SU-DHL-6 (cell line): ENCODE measurements at regions not wholly inside any gene's neighbourhood (a gene's known extent, or its start where the extent isn't known, plus 50 kb on each side); places are given as distances from the start of the nearest gene placed in this dataset.
A peak's percentile ranks its signal among the peaks of the same experiment; 100 is the strongest.

Experiments
- H2AFZ ChIP-seq: fragments of 200-600 bp; sonication (generic); 2 replicates; pipeline ENCODE4 v1.6.1; 2014; ENCODE audit warnings: low read depth, mild to moderate bottlenecking, moderate library complexity, mixed read lengths, antibody characterized with exemption, low read length; ENCODE audit not compliant: severe bottlenecking
- H3F3A ChIP-seq: fragments of 200-600 bp; shearing (Covaris generic); 2 replicates; pipeline ENCODE4 v1.6.0; 2016; ENCODE audit warnings: antibody characterized with exemption, mild to moderate bottlenecking; ENCODE audit not compliant: insufficient read depth
- H3K27ac ChIP-seq: fragments of 200-600 bp; sonication (generic); 2 replicates; pipeline ENCODE4 v1.5.1; 2016; ENCODE audit warnings: low read depth, mild to moderate bottlenecking, low read length, moderate library complexity, mixed read lengths
- H3K27me3 ChIP-seq: fragments of 200-600 bp; sonication (generic), shearing (Covaris generic); 2 replicates; pipeline ENCODE4 v1.6.0; 2014; ENCODE audit warnings: mild to moderate bottlenecking, low read length
- H3K36me3 ChIP-seq: fragments of 200-600 bp; sonication (generic); 2 replicates; pipeline ENCODE4 v1.6.1; 2014; ENCODE audit warnings: mild to moderate bottlenecking, low read length, mixed read lengths
- H3K4me2 ChIP-seq: fragments of 300-600, 200-600 bp; shearing (Covaris generic), sonication (generic); 2 replicates; pipeline ENCODE4 v1.6.0; 2014; ENCODE audit warnings: low read length, low read depth, mild to moderate bottlenecking; ENCODE audit not compliant: poor library complexity, severe bottlenecking
- H3K4me3 ChIP-seq: fragments of 200-600 bp; sonication (generic); 2 replicates; pipeline ENCODE4 v1.5.1; 2014; ENCODE audit warnings: antibody characterized with exemption, low read length, mild to moderate bottlenecking, mixed read lengths; ENCODE audit not compliant: insufficient read depth, poor library complexity, severe bottlenecking
- H3K79me2 ChIP-seq: fragments of 200-600 bp; sonication (generic); 2 replicates; pipeline ENCODE4 v1.6.1; 2014; ENCODE audit warnings: mild to moderate bottlenecking, low read length, moderate library complexity; ENCODE audit not compliant: insufficient read depth
- H3K9ac ChIP-seq: fragments of 200-600 bp; sonication (generic); 2 replicates; pipeline ENCODE4 v1.7.0; 2014; ENCODE audit warnings: mild to moderate bottlenecking, low read length
- H3K9me2 ChIP-seq: fragments of 200-600 bp; sonication (generic); replicated peaks from 2 replicates; pipeline ENCODE4 v1.6.1; 2014; ENCODE audit warnings: low read length; ENCODE audit not compliant: insufficient read depth
- H3K9me3 ChIP-seq: fragments of 200-600 bp; sonication (generic); 2 replicates; pipeline ENCODE4 v1.6.1; 2014; ENCODE audit warnings: low read length, mixed read lengths; ENCODE audit not compliant: insufficient read depth
- H4K20me1 ChIP-seq: fragments of 200-600 bp; sonication (generic); 2 replicates; pipeline ENCODE4 v1.6.1; 2014; ENCODE audit warnings: low read depth, mild to moderate bottlenecking, antibody characterized with exemption, low read length, moderate library complexity, mixed read lengths
- CTCF ChIP-seq: fragments of 200-600 bp; sonication (generic); IDR thresholded peaks from one replicate; pipeline ENCODE4 v1.5.1; 2017; ENCODE audit warnings: antibody characterized with exemption, mild to moderate bottlenecking, low read length, moderate library complexity; ENCODE audit not compliant: insufficient read depth, poor library complexity, severe bottlenecking
- EZH2phosphoT487 ChIP-seq: fragments of 200-600 bp; sonication (generic), shearing (Covaris generic); conservative IDR thresholded peaks from 2 replicates; pipeline ENCODE4 v1.6.1; 2018; ENCODE audit warnings: mild to moderate bottlenecking, antibody characterized with exemption, low read length, moderate library complexity, mixed read lengths

- no peaks in the 10 kb centered on the region for H3K79me2 ChIP-seq
- TF ChIP-seq EZH2phosphoT487 (no peak), CTCF (peak; percentile 75)
- H3F3A ChIP-seq = no peaks in the 10 kb centered on the region; the same call in 1 of the 2 replicates
- no peak overlapping the region for H3K27ac ChIP-seq
- H3K4me2 ChIP-seq = no peak overlapping the region
- no peak overlapping the region for H3K9ac ChIP-seq
- H3K4me3 ChIP-seq = no peak overlapping the region
- no peaks in the 10 kb centered on the region for H4K20me1 ChIP-seq
- H3K9me3 ChIP-seq = no peaks in the 10 kb centered on the region
- H3K9me2 ChIP-seq = no peaks in the 10 kb centered on the region
- H2AFZ ChIP-seq = no peak overlapping the region
- H3K36me3 ChIP-seq = no peaks in the 10 kb centered on the region
- no peaks in the 10 kb centered on the region for H3K27me3 ChIP-seq
Measured at GRCh38 chr14:30283822-30284446, 275.0 kb upstream of the G2E3 start.

GRCh38 chr14:30284808-30285207, 274.1 kb upstream of the G2E3 start:
- Histone ChIP-seq H3K27ac (no peak overlapping the region), H3K27me3 (no peaks in the 10 kb centered on the region), H3K79me2 (no peaks in the 10 kb centered on the region), H3K36me3 (no peaks in the 10 kb centered on the region), H3F3A (no peaks in the 10 kb centered on the region; the same call in 1 of the 2 replicates), H3K9ac (no peak overlapping the region), H2AFZ (no peak overlapping the region), H3K4me3 (no peak overlapping the region), H4K20me1 (no peaks in the 10 kb centered on the region), H3K9me3 (no peaks in the 10 kb centered on the region), H3K4me2 (no peak overlapping the region), H3K9me2 (no peaks in the 10 kb centered on the region)
- TF ChIP-seq CTCF = no peak
- no peak for TF ChIP-seq EZH2phosphoT487

GRCh38 chr14:30287579-30288445, 271.1 kb upstream of the G2E3 start:
- H3K36me3 ChIP-seq = no peaks in the 10 kb centered on the region
- no peaks in the 10 kb centered on the region for H3F3A ChIP-seq
- H3K79me2 ChIP-seq = no peaks in the 10 kb centered on the region
- H3K9me2 ChIP-seq = no peaks in the 10 kb centered on the region
- no peaks in the 10 kb centered on the region for H3K9me3 ChIP-seq
- no peaks in the 10 kb centered on the region for H4K20me1 ChIP-seq
- H3K27me3 ChIP-seq = no peaks in the 10 kb centered on the region
- H3K27ac ChIP-seq = no peak overlapping the region
- no peak overlapping the region for H3K4me2 ChIP-seq
- H2AFZ ChIP-seq = no peak overlapping the region
- no peak overlapping the region for H3K4me3 ChIP-seq
- TF ChIP-seq CTCF (no peak), EZH2phosphoT487 (no peak)
- no peak overlapping the region for H3K9ac ChIP-seq
